ENCODE measurements at regions not wholly inside any gene's neighbourhood (a gene's known extent, or its start where the extent isn't known, plus 50 kb on each side); places are given as distances from the start of the nearest gene placed in this dataset.

- no peak for DNase-seq
These were observed 73.9 kb downstream of the LSM3 start for GRCh38 chr3:14252321-14253021.

- no peak for DNase-seq
These were observed 74.5 kb downstream of the LSM3 start for GRCh38 chr3:14253022-14253706.

GRCh38 chr3:14253707-14254382 is 75.2 kb downstream of the LSM3 start:
- no peak for DNase-seq

- no peak for DNase-seq
These were observed 76.4 kb downstream of the LSM3 start for GRCh38 chr3:14254812-14255702.

- no peak for DNase-seq
These were observed 77.4 kb downstream of the LSM3 start for GRCh38 chr3:14256046-14256445.

- no peak for DNase-seq
These were observed 78.1 kb downstream of the LSM3 start for GRCh38 chr3:14256561-14257342.

GRCh38 chr3:14258906-14259904 is 80.6 kb downstream of the LSM3 start:
- no peak for DNase-seq

GRCh38 chr3:14260463-14260862 is 81.8 kb downstream of the LSM3 start:
- no peak for DNase-seq

- DNase-seq: peak; percentile 15 to 76
These were observed 82.6 kb downstream of the LSM3 start for GRCh38 chr3:14261229-14261628.

- peak in 1 of 2 experiments; percentile 26 for DNase-seq
These were observed 83.6 kb downstream of the LSM3 start for GRCh38 chr3:14262212-14262611.

GRCh38 chr3:14262867-14263266 is 84.2 kb downstream of the LSM3 start:
- no peak for DNase-seq

GRCh38 chr3:14263317-14264005 is 84.8 kb downstream of the LSM3 start:
- no peak for DNase-seq

- DNase-seq: no peak
These were observed 86.8 kb downstream of the LSM3 start for GRCh38 chr3:14265246-14265962.

GRCh38 chr3:14266361-14266760 is 87.7 kb downstream of the LSM3 start:
- no peak for DNase-seq

- DNase-seq: no peak
These were observed 89.4 kb downstream of the LSM3 start for GRCh38 chr3:14267976-14268375.

GRCh38 chr3:14268897-14269296 is 90.3 kb downstream of the LSM3 start:
- no peak for DNase-seq

- DNase-seq: peak in 1 of 2 experiments; percentile 9
These were observed 93.7 kb downstream of the LSM3 start for GRCh38 chr3:14272041-14272958.

- DNase-seq: peak; percentile 21 to 57
These were observed 94.4 kb downstream of the LSM3 start for GRCh38 chr3:14272959-14273560.

All from NCI-H524 (cell line).